GM12874 (cell line): ENCODE measurements at regions not wholly inside any gene's neighbourhood (a gene's known extent, or its start where the extent isn't known, plus 50 kb on each side); places are given as distances from the start of the nearest gene placed in this dataset.

Experiments
- TF ChIP-seq, protein P1 (sequence below): IDR thresholded peaks from 2 replicates; pipeline ENCODE4 v1.5.1; 2011; ENCODE audit warnings: low read depth, mild to moderate bottlenecking, control low read depth, low read length, moderate library complexity; ENCODE audit not compliant: insufficient read depth

DNA sequence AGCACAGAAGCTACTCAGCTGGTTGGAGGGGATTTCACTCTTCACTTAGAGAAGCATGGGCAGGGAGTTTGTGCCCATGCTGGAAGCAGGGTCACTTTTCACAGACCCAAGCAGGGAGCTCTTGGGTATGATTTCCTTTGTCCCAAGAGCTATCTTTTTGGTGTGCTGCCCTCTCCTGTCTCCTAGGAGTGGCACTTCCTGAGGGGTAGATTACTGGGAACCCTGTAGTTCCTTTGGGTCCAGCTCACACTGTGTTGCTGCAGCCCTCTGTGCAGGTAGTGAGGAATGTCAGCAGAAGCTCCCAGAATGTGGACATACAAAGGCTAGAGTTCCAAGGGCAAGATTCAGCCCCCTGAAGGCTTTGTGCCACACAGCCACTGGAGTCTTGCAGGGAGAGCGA, 537.1 kb upstream of the ANO3 start:
- TF ChIP-seq, protein P1, sequence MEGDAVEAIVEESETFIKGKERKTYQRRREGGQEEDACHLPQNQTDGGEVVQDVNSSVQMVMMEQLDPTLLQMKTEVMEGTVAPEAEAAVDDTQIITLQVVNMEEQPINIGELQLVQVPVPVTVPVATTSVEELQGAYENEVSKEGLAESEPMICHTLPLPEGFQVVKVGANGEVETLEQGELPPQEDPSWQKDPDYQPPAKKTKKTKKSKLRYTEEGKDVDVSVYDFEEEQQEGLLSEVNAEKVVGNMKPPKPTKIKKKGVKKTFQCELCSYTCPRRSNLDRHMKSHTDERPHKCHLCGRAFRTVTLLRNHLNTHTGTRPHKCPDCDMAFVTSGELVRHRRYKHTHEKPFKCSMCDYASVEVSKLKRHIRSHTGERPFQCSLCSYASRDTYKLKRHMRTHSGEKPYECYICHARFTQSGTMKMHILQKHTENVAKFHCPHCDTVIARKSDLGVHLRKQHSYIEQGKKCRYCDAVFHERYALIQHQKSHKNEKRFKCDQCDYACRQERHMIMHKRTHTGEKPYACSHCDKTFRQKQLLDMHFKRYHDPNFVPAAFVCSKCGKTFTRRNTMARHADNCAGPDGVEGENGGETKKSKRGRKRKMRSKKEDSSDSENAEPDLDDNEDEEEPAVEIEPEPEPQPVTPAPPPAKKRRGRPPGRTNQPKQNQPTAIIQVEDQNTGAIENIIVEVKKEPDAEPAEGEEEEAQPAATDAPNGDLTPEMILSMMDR: no peak

- TF ChIP-seq, protein P1: no peak
Observed at GRCh38 chr11:25816411-25816810, 515.5 kb upstream of the ANO3 start.

- TF ChIP-seq, protein P1: no peak
Observed at GRCh38 chr11:25824688-25825087, 507.2 kb upstream of the ANO3 start.

- TF ChIP-seq, protein P1: no peak
Observed at GRCh38 chr11:25838918-25839625, 492.9 kb upstream of the ANO3 start.

DNA sequence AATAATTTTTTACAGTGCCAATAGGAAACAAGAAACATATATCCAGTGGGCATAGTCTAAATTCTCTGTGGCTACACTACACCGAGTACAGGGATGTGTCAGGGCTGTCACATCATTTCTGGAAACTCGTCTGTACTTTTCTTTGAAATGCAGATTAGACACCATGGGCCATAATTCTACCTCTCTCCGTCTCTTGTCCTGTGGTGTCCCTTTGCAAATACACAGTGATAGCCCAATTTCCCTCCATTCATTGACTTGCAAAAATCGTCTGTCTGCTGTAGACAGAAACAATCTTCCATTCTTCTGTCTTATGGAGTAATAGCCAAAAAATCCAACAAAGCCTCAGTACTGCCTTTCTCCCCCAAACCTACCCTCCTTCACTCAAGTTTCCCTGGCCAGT, 487.1 kb upstream of the ANO3 start:
- TF ChIP-seq, protein P1: no peak

DNA sequence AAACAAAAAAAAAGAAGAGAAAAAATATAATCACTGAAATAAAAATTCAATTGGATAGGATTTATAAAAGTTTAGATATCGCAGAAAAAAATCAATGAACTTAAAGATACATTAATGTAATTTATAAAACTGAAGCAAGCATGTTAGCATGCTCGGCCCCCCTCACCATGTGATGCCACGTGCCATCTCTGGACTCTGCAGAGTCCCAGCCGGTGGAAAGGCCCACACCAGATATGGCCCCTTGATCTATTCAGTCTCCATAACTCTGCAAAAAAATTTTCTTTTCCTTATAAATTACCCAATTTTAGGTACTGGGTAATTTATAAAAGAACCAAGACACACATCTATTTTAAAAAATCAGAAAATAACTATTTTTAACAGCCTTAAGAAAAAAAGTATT, 476.0 kb upstream of the ANO3 start:
- TF ChIP-seq, protein P1: no peak

- TF ChIP-seq, protein P1: no peak
Observed at GRCh38 chr11:25859776-25860175, 472.2 kb upstream of the ANO3 start.
